SK-N-DZ (cell line): ENCODE measurements at regions not wholly inside any gene's neighbourhood (a gene's known extent, or its start where the extent isn't known, plus 50 kb on each side); places are given as distances from the start of the nearest gene placed in this dataset.
A peak's percentile ranks its signal among the peaks of the same experiment; 100 is the strongest.
"Not testable (repeated sequence)": the region's sequence is repeated elsewhere in the genome, so short reads cannot be mapped to it uniquely, and the experiment has no call there.

Source experiments
- DNase-seq: peaks from one replicate; pipeline ENCODE4 v3.0.0-alpha.2; 2015; ENCODE audit warnings: low spot score

- DNase-seq, result peak; percentile 10
Observed at GRCh38 chr4:34953145-34953799, 1291.0 kb downstream of the ARAP2 start.

DNA sequence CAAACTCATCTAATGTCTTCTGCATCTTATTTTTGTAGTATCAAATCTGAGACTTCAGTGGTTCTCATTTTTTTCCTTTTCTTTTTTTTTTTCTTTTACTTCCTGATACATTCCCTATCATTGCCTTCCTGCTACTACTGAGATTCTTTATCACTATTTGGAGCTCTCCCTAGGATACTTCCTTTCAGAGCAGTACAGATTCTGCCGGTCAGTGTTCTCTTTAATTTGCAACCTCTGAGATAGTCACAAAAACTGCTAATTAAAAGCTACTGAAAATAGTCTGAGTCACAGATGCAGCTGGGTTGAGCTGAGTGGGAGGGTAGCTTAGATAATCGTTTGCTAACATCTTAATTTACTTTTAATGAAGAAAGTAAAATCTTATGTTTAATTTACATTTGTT, 1279.7 kb downstream of the ARAP2 start:
- no peak for DNase-seq

- no peak for DNase-seq
Observed at GRCh38 chr4:34972189-34972588, 1272.1 kb downstream of the ARAP2 start.

GRCh38 chr4:34973650-34974312, 1270.5 kb downstream of the ARAP2 start:
- no peak for DNase-seq

DNA sequence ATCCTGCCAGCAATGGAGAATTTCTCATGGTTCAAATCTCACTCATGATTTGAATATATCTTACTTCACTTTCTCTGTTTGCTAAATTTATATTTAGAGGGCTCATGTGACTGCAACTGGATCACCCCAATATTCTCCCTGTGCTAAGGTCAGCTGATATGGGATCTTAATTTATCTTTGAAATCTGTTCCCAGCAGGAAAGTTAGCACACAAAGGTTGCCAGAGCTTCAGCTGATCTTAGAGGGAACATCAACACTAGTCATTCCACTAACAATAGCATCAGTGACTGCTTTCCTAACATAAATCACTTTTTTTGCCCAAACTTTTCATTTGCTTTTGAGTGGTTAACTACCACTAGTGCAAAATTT, 1270.0 kb downstream of the ARAP2 start:
- no peak for DNase-seq

DNA sequence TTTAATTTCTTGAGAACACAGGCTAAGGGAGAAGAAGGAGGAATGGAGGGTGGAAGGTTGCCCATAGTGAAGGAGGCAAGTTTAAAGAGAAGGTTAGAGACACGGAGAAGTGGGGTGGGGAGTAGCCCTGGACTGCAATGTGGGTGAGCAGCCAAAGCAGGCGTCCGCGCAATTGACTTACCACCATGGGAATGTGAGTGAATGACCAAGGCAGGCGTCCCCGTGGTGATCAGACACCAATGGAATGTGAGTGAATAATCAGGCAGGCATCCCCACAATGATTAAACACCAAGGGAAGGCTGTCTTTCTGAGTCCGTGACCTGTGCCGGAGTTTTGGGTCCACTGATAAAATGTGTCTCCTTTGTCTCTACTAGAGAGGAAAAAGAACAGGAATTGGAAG, 1223.1 kb downstream of the ARAP2 start:
- DNase-seq, result not testable (repeated sequence)

DNA sequence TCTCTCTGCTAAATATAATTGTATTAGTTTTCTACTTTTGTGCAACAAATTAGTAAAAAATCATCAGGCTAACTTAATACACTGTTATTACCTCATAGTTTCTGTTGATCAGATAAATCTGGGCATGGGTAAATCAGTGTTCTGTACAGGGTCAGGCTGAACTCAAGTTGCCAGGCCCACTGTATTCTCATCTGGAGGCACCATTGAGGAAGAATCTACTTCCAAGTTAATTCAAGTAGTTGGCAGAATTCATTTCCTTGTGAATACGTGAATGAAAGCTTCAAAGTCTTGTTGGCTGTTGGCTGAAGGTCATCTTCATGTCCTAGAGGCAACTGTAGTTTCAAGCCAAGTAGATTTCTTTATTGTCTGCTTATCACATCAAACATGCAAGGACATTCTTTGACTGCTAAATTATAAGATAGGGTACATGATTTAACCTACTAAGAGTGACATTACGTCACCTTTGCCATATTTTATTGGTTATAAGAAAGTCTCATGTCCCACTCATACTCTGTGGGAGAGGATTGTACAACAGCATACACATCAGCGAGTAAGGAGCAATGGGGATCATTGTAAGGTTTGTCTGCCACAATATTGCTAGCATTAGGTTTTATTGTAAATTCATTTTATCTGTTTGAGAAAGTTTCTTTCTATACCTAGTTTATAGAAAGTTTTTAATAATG, 1219.0 kb downstream of the ARAP2 start:
- peak; percentile 1 for DNase-seq

DNA sequence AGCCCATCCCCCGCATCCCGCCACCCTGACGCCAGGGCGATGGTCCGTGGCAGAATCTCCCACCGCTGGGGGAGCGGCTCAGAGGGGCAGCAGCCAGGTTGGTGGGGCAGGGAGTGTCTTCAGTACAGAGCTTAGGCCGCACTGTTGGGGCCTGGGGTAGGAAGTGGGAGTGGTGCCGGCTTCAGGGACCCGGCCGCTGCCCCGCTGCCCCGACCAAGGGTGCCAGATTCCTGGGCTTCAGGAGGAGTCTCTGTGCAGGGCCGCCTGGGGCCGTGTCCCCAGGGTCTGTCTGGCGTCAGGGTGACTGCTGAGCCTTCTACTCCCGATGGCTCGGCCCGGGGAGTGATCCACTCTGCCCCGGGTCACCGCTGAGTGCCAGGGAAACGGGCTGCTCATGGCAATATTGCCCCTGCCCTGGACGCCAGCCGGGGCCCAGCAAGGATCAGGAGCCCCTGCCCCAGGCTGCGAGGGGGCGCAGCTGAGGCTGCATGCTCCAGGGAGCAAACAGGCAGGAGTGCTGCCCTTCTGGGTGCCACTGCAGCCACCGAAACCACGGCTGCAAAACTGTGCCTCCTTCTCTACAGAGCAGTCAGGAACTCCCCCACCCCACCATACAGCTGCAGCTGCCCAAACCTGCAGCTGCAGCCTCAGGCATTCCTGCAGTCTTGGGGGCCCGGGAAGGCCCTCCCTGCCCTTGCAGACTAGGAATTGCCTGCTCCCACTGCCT, 1206.1 kb downstream of the ARAP2 start:
- no peak for DNase-seq

DNA sequence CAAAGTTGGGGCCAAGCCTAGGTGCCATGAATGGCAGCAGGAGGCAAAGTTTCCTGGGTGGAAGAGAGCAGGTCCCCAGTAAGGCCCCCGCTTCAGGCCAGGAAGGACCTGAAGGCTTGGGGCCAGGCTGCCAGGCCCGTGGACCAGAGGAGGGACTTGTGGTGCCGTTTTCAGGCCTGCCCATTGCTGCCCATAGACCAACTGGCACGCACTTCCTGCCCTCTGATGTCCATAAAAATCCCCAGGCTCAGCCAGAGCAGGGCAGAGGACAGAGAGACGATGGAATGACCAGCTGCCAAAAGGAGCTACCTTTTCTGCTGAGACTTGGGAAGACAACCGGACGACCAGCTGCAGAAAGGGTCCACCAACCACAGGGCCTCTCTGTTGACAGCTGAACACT, 1205.5 kb downstream of the ARAP2 start:
- DNase-seq, result no peak

GRCh38 chr4:35052546-35052945, 1191.8 kb downstream of the ARAP2 start:
- no peak for DNase-seq

DNA sequence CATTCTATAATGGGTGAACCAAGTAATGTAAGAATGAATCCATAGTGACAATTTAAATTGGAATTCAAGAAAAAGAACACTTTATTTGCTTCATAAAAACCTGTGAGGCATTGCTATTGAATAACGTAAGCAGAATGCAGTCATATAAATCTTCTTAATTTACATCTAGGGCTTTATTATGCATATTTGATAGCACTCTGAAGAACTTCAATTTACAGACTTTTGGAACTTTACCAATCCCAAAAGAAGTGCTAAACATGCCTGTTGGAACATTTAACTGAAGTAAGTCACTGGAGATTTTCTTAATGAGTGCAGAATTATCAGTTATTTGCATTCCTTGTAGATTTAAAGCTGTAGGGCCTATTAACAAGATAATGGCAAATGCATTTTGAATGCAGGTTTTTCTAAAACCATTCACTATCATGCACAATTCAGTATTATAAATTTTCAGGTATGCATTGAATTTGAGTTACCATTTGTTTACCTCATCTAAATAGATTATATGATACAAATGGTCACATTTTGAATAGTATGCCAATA, 1181.2 kb downstream of the ARAP2 start:
- no peak for DNase-seq

DNA sequence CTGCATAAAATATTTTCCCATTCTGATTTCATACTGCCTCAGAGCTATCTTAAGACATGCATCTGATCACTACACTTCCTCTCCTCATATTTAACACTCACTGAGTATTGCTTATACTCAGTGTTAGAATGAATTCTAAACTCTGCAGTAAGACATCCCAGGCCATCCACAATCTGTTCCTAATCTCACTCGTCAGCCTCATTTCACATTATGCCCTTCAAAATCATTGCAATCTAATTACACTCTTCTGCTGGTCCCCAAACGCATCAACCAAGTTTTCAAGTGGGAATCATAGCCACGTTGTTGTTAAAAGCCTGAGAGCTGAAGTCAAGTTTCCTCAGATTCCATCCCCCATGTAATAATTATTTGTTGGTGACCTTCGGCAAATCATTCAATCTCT, 1177.9 kb downstream of the ARAP2 start:
- peak; percentile 51 for DNase-seq

- no peak for DNase-seq
Observed at GRCh38 chr4:35080799-35081198, 1163.5 kb downstream of the ARAP2 start.

DNA sequence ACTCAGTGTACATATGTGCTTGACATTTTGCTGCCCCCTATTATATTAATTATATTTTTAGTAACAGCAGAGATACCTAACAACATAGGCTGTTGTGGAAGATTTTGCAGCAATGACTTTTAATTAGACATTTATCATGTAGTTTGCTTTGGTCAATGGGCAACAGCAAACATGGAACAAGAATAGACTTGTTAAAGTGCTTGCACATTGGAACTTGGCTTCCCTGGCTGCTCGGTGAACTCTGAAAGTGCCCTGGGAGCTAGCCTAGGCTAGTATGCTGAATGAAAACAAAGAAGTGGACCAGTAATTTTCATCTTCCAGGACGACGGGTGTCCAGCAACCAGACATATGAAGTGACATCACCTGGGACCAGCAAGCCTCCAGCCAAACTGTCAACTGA, 1157.1 kb downstream of the ARAP2 start:
- DNase-seq, result no peak

DNA sequence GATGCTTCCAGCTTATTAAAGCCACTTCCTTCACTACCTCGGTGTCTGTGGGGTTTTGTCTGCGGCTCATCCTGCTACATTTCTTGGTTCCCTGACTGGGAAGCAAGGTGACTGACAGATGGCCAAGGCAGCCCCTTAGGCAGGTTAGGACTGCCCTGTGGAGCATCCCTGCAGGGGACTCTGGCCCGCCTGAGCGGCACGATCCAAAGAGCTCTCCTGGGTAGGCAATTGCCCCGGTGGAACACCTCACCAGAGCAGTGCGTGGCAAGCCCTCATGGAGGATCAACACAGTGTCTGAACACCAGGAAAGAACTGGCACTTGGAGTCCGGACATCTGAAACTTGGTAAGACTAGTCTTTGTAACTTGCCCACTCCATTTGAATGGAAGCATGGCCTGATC, 1143.4 kb downstream of the ARAP2 start:
- no peak for DNase-seq

DNA sequence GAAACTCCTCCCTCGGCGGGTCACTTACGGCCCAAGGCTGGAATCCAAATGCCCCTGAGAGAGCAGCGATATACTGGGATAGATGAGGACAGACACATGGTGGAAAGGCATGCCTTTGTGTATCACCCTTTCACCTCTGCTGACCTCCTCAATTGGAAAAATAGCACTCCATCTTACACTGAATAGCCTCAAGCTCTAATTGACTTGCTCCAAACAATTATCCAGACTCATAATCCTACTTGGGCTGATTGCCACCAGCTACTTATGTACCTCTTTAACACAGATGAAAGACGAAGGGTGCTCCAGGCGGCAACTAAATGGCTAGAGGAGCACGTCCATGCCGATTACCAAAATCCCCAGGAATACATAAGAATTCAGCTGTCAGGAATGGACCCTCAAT, 1142.2 kb downstream of the ARAP2 start:
- no peak for DNase-seq

- no peak for DNase-seq
Observed at GRCh38 chr4:35105486-35105885, 1138.8 kb downstream of the ARAP2 start.

GRCh38 chr4:35106091-35106734, 1138.1 kb downstream of the ARAP2 start:
- DNase-seq, result no peak

GRCh38 chr4:35124106-35124505, 1120.2 kb downstream of the ARAP2 start:
- no peak for DNase-seq

GRCh38 chr4:35125995-35126712, 1118.2 kb downstream of the ARAP2 start:
- no peak for DNase-seq

DNA sequence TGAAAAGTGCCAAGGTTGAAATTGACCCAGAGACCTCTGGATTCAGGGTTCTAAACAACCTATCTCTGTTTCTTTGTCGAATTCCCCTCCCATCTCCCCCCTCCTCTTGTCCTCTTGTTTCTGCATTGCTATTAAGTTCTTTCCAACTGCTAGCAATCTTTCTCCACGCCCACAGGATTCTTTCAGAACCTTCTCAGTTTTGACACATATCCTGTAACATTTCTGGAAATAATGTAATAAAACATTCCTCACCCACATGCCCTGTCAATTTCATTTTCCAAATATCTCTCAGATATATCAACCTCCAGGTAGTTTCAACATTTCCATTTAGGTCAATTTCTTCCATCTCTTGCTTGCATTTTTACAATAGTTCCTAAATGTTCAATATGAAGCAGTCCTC, 1105.9 kb downstream of the ARAP2 start:
- DNase-seq, result no peak
